A673 (cell line): ENCODE measurements at regions not wholly inside any gene's neighbourhood (a gene's known extent, or its start where the extent isn't known, plus 50 kb on each side); places are given as distances from the start of the nearest gene placed in this dataset.

ENCODE experiments used
- EZH2 ChIP-seq: fragments of 200-600 bp; sonication (generic); IDR thresholded peaks from 2 replicates; pipeline ENCODE4 v1.6.1; 2017; ENCODE audit warnings: borderline replicate concordance, low read depth, mild to moderate bottlenecking, mixed read lengths, antibody characterized with exemption, low read length; ENCODE audit not compliant: poor library complexity, severe bottlenecking
- TF ChIP-seq, protein P1 (sequence below): fragments of 300-800, 200-600 bp; sonication (generic); conservative IDR thresholded peaks from 2 replicates; pipeline ENCODE4 v1.5.1; 2017; ENCODE audit warnings: low read depth, mild to moderate bottlenecking, antibody characterized with exemption, low read length, moderate library complexity, mixed read lengths

DNA sequence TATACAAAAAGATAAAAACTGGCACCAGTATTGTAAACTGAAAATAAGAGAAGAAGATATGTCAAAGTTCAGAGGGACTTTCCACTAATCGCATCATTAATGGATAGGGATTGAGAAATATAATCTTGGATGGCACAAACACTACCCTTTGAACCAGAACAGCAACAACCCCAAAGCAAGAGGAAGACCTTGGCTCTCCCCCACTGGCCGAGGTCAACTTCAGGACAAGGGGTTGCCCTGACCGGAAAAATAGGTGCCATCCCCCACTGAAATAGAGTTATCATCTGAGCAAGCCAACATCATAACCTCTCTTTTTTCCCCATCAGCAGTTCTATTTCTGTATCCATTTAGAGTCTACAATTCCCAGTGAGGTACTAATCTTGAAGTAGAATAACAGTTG lies 72.4 kb upstream of the PCED1B start:
- no peak for TF ChIP-seq EZH2
- TF ChIP-seq, protein P1, sequence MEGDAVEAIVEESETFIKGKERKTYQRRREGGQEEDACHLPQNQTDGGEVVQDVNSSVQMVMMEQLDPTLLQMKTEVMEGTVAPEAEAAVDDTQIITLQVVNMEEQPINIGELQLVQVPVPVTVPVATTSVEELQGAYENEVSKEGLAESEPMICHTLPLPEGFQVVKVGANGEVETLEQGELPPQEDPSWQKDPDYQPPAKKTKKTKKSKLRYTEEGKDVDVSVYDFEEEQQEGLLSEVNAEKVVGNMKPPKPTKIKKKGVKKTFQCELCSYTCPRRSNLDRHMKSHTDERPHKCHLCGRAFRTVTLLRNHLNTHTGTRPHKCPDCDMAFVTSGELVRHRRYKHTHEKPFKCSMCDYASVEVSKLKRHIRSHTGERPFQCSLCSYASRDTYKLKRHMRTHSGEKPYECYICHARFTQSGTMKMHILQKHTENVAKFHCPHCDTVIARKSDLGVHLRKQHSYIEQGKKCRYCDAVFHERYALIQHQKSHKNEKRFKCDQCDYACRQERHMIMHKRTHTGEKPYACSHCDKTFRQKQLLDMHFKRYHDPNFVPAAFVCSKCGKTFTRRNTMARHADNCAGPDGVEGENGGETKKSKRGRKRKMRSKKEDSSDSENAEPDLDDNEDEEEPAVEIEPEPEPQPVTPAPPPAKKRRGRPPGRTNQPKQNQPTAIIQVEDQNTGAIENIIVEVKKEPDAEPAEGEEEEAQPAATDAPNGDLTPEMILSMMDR = no peak
